GM21717 (cell line): ENCODE measurements at regions not wholly inside any gene's neighbourhood (a gene's known extent, or its start where the extent isn't known, plus 50 kb on each side); places are given as distances from the start of the nearest gene placed in this dataset.

Experiments used
- ATAC-seq: cut with Tn5 transposase; IDR thresholded peaks from one replicate; pipeline ENCODE4 v1.9.1; 2021; ENCODE audit warnings: mild to moderate bottlenecking, moderate library complexity; ENCODE audit not compliant: unreplicated experiment

- ATAC-seq = no peak
Measured at GRCh38 chr3:18835021-18835420, 313.3 kb upstream of the KCNH8 start.

GRCh38 chr3:18830087-18830486 is 318.2 kb upstream of the KCNH8 start:
- no peak for ATAC-seq

DNA sequence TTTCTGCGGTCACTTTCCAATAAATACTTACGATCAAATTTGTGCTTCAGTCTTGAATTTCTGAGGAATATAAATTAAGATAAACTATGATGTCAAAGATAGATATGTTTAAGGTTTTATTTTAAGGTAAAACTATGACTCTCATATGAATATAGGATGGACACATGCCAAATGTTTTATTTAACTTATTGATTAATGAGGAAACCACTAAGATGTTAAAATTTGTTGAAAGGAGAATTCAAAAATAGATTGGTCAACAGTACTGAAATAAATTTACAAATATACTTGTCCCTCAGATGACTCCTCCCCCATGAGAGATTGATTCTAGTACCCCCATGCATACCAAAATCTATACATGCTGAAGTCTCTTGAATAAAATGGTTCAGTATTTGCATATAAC is 319.7 kb upstream of the KCNH8 start:
- no peak for ATAC-seq

DNA sequence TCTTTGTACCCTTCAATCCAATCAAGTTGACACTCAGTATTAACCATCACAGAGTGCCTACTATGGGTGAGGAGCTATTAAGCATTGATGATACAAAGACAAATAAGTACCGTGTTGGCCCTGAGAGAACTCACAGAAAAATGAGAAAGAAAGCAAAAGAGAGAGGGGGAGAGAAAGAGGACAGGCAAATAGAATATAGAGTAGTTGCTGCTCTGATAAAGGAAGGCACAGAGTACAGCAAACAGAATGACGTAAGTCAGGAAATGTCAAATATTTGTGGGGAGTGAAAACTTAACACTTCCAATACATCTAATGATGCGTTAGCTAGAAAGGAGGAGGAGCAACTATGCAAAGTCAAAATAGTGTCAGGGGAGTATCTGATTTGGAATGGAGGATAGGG is 320.6 kb upstream of the KCNH8 start:
- no peak for ATAC-seq

GRCh38 chr3:18825665-18826064 is 322.6 kb upstream of the KCNH8 start:
- ATAC-seq = no peak

GRCh38 chr3:18813300-18813699 is 335.0 kb upstream of the KCNH8 start:
- ATAC-seq = no peak

- ATAC-seq = no peak
Measured at GRCh38 chr3:18812316-18812715, 336.0 kb upstream of the KCNH8 start.

DNA sequence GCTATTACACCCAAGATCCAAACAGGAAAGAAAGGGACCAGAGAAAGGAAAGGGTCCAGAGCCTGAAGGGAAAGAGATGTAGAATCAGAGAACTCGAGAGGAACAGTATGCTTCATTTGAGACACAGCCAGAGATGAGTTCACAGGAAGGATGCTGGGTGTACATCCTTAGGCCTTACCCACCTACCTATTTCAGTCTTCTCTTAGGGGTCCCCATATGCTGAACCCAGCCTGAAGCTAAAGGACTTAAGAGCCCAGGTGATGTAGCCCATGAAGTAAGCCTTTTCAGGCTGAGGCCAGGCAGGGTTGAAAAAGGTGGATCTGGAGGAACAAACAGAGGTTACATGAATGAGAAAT is 338.0 kb upstream of the KCNH8 start:
- no peak for ATAC-seq

- no peak for ATAC-seq
Measured at GRCh38 chr3:18809640-18810305, 338.5 kb upstream of the KCNH8 start.

DNA sequence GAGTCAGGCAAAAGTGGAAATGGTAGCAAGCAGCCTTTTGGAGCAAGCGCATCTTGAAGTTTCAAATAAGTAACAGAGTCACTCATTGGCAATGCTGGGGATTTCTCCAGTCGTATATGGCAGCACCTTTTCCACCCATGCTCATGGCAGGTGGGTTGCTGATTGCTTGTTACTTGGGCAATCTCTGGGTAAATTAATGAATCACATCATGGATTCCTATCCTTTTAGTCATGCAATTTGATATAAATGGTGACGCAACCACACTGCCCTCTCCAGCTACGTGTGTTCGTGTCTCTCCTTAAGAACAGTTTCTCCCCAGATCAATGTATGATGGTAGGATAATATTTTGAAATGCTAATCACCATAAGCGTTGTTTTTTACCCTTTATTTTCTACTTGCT is 339.9 kb upstream of the KCNH8 start:
- ATAC-seq = no peak

DNA sequence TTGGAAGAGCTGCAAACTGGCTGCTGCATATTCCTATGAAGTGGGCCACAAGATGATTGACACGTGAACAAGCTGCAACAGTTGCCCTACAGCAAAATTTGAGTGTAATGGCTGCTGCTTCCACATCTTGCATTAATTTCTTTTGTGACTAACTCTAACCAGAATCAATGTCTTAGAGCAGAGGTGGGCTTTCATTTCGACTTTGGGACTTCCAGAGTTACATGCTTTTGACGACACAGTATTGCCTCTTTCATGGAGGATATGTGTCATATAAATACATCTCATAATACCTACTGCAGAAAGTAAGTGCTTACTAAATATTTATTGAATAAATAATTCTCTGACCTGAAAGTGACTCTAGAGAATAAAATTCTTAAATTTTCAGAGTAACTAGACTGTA is 340.7 kb upstream of the KCNH8 start:
- ATAC-seq = no peak

DNA sequence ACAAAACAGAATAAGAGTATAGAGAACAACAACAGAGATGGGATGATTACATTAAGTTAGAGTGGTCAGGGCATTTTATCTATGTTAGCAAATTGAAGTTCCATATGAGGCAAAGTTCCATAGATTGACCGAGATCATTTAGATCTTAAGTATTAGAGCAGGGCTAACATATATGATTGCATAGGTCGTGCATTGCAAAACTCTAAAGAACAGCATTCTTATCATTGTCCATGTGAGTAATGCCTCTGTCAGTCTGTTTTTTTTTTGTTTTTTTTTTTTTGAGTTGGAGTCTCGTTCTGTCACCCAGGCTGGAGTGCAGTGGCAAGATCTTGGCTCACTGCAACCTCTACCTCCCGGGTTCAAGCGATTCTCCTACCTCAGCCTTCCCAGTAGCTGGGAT is 341.7 kb upstream of the KCNH8 start:
- no peak for ATAC-seq

DNA sequence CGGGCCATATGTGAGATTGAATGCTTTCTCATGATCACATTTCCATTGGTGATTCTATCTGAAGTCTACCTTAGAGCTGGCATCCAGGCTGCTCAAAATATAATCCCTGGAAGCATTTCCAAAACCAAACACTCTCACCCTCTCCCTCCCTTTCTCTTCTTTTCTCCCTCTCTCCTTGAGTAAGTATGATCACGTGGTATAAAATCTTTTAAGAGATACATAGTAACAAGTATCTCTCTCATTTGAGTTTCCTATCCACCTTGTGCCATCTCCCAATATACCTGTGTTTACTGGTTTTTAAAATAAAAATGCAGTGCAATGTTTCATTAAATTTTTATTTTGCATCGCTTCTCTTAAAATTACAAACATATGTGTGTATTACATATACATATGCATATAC is 350.9 kb upstream of the KCNH8 start:
- no peak for ATAC-seq

GRCh38 chr3:18795078-18795477 is 353.2 kb upstream of the KCNH8 start:
- ATAC-seq = no peak

DNA sequence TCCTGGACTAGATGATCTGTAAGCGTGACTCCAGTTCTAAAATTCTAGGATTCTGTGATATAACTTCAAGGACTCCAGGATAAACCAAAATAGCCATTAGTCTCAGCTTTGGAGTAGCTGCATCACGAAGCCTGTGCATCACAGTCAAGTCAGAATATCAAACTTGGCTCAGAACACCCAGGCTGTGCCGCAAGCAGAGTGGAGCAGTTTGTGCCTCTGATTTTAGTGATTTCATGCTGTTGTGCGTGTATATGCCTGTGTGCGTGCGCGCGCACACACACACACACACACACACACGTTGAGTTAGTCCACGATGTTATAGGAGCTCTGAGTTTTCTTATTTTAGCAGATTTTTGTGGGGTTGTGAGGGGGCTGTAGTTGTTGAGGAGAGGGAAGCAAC is 356.6 kb upstream of the KCNH8 start:
- no peak for ATAC-seq

DNA sequence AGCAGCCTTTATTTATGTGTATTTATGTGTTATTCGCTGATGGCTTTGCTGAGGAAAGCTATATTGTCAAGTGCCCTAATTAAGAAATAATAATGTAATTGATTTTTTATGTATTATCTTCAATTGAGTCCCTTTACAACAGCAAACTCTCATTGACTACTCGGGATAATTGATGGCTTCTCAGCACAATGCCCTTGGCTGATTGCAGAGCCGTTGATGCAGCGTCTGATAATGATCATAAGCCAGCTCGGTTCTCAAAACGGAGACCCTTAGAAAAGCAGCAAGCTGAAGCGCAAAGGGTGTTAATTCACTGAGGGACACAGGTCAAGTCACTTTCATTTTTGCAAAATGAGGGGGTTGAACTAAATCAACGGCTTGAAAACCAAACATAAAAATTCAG is 357.1 kb upstream of the KCNH8 start:
- ATAC-seq = no peak

DNA sequence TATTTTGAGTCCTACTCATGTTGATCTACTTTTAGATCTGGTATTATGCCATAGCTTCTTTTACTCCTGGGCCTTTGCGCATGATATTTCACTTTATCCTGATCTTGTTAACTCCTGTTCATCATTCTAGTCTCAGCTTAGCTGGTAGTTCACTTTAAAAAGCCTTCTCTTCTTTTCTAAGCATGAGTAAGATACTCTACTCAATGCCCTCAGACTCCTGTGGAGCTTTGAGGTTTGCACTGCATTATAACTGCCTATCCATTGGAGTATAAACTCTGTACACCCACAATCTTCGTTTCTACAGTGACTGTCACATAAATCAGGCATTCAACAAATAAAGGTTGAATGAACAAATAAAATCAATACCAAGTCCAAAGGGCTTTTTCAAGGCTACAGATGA is 357.9 kb upstream of the KCNH8 start:
- ATAC-seq = no peak

DNA sequence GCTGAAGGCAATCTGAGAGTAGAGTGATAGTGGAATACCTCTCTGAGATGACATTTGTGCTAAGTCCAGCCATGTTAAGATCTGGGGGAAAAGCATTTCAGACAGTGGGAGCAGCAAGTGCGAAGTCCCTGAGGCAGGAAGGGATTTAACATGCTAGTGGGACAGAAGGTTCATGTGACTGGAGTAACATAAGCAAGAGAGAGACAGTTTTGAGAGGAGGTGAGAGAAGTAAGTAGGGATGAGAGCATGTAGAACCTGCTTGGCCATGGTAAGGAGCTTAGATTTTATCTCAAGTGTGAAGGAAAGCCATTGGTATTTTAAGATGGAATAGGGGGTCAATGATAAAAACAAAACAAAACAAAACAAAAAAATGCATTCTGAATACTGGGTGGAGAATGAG is 358.6 kb upstream of the KCNH8 start:
- no peak for ATAC-seq

DNA sequence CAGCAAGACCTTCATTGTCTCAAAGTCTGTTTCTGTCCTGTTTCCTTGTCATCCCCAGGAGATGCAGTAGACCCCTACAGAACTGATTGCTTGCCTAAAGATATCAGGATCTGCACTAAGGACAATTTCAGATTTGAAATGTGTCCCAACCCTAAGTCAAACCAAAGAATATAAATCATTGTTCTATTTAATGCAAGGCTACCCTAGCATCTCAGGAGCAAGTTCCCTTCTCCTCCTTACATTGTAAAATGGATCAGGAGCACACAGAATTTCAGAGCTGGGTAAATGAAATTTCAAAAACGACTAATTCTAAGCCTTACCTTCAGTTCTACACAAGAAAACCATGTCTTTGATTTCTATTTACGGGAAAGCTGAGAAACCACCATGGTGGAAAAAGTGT is 360.9 kb upstream of the KCNH8 start:
- no peak for ATAC-seq

DNA sequence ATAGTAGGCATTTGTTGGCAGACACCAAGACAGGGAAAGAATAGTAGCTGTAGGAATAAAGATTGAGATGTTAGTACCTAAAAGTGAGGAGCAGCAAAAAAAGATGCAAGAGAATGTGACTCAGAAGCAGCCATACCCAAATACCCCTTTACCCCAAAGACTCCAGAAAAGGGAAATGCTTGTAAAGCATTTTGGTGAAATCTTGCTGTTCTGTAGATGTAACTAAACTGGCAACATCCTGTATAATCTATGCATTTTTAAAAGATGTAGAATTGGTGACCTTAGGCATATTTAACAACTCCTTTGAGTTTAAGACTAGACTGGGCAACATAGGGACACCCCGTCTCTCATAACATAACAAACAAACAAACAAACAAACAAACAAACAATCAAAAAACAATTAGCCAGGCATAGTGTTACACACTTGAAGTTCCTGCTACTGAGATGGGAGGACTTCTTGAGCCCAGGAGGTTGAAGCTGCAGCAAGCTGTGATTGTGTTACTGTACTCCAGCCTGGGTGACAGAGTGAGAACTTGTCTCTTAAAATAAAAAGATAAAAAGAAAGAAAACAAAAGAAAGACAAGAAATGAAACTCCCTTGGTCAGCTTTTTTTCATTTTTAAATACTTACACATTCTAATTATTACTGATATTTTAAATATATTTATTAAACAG is 361.5 kb upstream of the KCNH8 start:
- ATAC-seq = no peak

DNA sequence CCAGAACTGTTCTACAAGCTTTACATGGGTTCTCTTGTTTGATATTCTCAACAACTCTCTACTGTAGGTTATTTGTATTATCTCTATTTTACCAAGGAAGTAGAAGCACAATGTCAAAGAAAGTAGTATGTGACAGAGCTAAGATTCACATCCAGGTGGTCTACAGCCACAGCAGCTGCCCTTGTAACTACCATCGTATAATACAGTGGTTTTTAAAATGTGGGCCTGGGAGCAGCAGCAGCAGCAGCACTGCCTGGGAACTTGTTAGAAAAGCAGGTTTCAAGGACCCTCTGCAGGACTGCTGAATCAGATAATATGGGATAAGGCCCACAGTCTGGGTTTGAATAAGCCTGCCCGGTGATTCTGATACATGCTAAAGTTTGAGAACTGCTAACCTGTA is 357.1 kb upstream of the SATB1 start:
- ATAC-seq = no peak

DNA sequence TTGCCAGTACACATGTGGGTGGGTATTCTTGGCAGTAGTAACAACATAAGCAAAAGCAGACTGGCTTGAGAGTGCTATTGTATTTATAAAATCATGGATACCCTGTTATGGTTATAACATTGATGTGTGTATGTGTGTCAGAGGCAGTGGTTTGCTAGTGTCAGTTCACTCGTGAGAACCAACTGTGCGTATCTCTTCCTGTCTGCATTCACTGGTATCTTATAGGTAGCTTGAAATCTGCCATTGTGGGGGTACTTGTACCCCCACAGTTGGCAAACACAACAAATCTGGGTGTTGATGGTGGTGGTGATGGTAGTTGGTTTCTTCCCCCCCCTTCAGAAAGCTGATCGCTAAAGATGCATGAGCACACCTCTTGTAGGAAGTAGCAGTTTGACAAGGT is 355.8 kb upstream of the SATB1 start:
- ATAC-seq = no peak

DNA sequence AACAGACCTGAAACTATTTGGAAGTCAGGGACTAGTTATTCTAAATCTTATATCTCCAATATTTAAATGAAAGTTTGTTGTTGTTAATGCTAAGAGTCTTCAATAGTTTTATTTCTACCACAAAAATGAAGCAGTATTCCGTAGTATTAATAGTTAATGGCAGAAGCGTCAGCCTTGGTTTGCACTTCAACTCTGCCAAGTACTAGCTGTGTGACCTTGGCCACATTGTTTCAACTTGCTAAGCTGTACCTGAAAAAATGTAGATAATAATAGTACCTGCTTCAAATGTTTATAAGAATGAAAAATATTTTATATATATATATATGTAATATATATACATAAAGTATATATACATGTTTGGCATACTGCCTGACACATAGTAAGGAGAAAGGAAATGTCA is 354.6 kb upstream of the SATB1 start:
- ATAC-seq = no peak
